Muscle of arm (tissue), 1 donor: ENCODE measurements at regions not wholly inside any gene's neighbourhood (a gene's known extent, or its start where the extent isn't known, plus 50 kb on each side); places are given as distances from the start of the nearest gene placed in this dataset.
"Not testable (repeated sequence)": the region's sequence is repeated elsewhere in the genome, so short reads cannot be mapped to it uniquely, and the experiment has no call there.

Source experiments
- DNase-seq: peaks from one replicate; pipeline ENCODE4 v3.0.0-alpha.2; 2013

DNA sequence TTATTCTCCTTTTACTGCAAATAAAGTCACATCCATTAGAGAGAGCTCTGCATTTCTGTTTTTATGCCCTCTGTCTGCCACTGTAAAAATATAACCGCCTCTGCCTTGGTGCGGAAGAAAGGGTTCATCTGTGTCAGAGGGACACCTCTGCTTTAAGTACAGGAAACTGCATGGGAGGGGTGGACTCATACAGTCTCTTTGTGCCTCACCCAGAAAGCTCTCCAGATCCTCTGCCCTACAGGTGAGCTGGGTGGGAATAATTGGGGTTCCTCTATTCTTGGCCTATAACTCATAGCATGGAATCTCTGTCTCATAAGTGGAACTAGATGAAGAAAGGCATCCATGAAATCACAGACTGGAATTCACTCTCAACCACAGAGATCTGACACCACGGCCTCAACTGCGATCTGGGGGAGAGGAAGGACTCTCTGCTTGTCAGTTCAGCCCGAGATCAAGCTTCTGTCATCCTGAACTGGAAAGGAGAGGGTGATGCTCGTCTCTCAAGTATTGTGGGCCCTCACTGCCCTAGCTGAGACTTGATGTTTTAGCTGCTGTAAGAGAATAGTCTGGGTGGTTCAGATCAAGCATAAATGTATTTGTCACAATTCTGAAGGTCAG is 702.3 kb downstream of the TMEM121 start:
- no peak for DNase-seq

DNA sequence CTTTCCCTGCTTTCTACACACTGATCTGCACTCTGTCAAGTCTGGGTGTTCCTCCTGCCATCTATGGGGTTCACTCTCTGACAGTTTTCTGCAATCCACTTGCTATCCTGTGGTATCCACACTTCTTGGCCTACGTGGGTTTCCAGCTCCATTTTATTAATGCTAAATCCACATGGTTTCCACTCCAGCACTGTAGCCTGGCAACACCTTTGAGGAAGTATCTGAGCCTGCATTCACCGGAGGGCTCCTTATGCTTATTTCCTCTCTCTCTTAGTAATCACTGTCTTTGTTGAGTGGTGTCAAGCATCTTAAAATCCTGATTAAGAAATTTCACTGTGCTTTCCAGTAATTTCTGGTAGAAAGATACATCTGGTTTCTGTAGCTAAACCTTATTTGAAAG is 703.7 kb downstream of the TMEM121 start:
- no peak for DNase-seq

DNA sequence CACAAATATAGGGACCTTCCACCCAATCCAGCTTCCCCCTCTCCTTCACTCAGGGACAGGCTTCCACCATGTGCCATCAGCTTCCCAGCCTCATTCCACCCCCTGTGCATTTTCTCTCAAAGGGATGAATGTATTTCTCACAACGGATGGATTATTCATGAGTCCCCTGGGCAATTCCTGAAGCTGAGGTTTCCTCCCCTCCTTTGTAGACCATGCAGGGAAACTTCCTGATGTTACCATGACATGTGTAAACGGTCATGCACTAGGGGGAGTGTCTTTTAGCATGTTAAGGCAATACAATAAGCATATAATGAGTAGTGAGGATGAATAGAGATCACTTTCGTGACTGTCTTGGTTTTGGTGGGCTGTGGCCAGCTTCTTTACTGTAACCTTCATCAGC is 706.8 kb downstream of the TMEM121 start:
- DNase-seq = not testable (repeated sequence)

DNA sequence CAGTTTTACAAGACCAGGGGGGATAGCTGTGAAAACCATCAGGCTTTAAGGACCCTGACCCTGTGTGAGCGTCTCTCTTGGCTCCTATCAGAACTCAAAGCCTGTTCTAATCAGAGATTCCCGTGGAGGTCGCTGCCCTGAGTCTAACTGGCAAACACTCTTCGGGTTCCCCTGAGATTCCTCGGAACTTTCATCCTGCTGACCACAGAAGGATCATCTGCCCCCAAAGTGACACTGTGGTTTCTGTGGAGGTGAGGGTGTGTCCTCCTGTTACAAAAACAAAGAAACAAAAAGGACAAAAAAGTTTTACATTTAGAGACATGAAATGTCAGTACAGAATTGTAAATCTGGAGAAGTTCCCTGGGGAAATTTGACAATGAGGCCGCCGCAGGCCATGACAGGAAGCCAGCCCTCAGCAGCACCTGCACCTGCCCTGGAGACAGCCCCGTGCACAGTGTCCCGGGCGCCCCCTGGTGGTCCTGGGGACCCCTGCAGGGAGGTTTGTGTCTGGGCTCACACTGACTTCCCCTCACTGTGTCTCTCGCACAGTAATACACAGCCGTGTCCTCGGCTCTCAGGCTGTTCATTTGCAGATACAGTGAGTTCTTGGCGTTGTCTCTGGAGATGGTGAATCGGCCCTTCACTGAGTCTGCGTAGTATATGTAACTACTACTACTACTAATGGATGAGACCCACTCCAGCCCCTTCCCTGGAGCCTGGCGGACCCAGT is 708.3 kb downstream of the TMEM121 start:
- not testable (repeated sequence) for DNase-seq

DNA sequence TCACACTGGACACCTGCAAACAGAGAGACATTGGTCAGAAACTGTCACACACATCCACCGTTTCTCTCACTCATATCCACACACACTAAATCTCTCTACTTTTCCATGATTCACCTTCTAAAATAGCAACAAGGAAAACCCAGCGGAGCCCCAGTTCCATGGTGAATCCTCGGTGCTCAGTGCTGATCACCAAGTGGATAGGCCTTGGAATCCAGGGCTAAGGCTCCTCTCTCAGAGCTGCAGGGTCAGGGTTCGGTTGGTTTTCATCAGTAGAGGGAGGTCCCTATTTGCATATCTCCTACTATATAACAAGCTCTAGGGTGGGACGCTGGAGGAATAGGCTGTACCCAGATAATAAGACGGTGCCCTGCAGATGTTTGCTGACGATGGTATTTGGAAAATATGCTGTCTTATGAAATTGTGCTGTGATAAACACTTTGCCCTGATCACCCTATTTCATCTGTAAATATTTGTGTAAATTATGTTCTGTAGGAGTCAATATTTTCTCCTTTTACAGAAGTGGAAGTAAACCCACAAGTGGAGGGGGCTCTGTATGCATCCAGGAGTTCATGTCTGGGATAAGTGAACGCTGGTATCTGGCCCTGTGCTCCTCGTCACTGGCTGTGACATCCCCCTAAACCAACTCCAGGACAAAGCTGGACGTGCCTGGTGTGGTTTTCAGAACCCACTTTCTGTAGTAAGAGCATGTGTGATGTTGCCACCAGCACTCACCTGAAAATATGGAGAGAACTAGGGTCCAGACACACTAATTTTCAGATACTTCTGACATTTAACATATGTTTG is 709.2 kb downstream of the TMEM121 start:
- no peak for DNase-seq

DNA sequence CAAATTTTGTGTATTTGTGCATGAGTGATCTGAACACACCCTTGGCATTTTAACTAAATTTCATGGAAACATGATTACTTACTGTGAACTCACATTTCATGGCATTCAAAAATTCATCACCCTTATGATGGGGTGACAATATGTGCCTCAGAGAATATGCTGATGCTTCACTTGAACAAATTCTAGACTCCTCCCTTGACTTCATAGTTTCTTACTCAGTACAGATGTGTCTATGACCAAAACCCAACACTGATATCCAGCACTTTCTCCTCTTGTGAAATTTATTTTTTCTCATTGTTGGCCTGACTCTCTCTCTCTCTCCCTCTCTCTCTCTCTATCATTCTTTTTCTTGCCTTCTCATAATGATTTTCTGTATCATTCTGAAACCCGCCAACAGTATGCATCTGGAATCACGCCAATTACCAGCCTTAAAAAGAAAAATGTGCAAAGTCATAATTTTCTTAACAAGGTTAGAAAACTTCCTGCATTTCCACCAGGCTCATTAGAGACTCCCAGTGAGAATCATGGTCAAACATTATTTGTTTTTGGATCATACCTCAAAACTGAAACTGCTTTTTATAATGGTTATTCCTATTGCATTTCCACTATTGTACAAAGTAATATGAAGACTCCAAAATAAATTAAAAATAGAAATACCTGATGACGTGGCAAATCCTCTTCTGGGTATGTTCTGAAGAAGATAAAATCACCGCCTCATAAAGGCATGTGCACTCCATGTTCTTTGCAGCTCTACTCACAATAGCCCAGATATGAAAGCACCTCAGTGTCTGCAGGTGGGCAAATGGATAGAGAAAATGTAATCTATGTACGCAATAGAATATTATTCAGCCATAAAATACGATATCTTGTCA is 722.2 kb downstream of the TMEM121 start:
- DNase-seq = no peak

DNA sequence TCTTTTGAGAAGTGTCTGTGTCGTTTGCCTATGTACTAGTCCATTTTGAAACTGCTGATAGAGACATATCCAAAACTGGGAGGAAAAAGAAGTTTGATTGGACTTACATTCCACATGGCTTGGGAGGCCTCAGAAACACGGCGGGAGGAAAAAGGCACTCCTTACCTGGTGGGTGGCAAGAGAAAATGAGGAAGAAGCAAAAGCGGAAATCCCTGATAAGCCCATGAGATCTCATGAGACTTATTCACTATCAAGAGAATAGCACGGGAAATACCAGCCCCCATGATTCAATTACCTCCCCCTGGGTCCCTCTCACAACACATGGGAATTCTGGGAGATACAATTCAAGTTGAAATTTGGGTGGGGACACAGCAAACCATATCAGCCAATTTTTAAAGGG is 727.6 kb downstream of the TMEM121 start:
- not testable (repeated sequence) for DNase-seq

DNA sequence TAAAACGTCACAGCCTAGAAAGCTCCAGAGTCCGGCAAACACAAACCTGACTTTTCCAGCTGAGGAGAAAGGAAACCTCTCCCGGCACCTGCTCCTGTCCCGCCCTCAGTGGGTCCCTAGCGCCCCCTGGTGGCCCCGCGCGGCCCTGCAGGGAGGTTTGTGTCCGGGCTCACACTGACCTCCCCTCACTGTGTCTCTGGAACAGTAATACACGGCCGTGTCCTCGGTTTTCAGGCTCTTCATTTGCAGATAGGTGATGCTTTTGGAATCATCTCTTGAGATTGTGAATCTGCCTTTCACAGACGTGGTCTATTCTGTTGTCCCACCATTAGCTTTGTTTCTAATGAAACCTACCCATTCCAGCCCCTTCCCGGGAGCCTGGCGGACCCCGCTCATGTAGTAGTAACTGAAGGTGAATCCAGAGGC is 731.2 kb downstream of the TMEM121 start:
- DNase-seq = not testable (repeated sequence)

DNA sequence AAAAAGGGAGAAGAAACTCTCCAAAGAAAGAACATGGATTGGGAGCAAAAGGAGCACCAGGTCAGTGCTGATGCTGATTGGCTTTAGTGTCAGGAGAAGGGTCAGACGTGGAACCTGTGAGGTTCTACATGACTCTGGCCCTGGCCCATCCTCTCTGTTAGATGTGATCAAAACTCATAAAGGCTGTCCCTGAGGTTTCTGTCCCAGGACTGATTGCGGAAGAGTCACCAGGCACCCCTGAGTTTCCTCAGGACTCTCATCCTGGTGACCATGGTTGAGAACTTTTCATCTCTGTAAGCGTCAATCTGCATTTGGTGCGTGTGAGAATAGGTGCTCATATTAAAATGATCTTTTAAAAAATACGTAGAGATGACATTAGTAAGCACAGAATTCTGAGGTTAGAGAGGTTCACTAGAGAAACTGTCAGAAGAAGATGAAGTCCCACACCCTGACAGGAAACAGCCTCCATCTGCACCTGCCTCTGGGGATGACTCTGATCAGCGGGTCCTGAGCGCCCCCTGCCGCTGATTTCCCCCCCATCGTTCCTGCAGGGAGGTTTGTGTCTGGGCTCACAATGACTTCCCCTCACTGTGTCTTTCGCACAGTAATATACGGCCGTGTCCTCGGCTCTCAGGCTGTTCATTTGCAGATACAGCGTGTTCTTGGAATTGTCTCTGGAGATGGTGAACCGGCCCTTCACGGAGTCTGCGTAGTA is 741.8 kb downstream of the TMEM121 start:
- DNase-seq = no peak

DNA sequence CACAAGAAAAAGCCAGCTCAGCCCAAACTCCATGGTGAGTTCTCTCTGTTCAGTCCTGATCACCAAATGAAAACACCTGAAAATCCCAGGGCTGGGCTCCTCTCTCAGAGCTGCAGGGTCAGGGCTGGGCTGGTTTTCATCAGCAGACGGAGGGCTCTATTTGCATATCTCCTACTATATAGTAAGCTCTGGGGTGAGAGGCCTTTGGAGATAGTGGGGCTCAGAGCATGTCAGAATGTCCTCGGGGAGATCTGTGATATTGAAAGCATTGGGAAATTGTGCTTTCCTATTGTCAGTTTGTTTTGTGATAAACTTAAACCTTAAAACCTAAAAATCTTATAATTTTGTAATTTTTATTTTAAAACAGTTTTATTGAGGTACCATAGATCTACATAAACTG is 742.6 kb downstream of the TMEM121 start:
- DNase-seq = no peak

DNA sequence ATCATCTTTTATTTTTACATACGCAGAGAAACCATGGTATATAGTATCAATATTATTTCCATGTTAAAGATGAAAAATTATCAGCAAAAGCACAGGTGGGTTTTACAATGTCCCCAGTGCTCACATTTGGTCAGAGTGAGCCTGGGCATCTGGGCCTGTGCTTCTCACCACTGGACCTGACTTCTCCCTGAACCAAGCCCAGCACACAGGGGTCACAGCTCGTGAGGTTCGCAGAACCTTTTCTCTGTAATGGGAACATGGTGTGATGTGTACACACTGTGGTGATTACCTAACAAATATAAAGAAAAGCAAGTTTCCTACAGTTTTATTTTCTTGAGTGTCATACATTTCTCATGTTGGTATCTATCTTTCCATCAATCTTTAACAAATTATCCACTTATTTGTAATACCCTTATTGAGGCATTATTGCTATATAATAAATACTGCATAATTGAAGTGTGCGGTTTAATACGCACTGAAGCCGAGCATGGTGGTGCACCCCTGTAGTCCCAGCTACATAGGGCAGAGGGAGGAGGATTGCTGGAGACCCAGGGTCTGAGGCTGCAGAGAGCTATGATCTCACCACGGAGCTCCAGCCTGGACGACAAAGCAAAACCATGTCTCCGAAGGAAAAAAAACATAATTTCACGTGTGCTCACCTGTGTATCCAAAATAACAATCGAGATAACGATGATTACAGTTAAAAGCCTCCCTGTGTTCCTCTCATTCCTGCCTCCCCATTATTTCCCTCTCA is 743.2 kb downstream of the TMEM121 start:
- no peak for DNase-seq

DNA sequence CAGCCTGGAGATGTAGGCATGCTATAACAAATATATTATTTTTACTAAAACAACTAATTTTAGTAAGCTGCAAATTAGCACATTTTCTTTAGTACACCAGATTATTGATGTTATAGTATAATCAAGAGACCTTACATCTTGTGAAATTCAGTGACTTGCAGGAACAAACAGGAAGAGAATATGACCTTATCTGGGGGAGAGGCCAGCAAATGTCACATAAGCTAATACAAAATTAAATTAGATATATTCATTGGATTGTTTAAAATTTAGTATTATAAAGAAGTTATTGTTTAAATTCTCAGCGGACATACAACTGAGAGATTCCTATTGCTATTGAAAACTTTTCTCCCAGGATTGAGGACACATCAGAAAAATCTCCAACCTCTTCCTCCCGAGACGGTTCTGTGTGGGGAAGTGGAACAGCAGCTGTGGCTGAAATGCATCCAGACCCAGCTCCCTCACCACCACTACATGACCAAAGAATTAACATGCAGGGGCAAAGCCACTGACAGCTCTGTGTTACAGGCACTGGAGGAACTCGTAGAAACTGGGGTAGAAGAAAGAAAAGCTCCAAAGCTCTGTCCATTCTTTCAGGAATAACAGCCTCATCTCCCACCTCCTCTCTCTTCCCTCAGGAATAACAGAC is 744.2 kb downstream of the TMEM121 start:
- DNase-seq = not testable (repeated sequence)

DNA sequence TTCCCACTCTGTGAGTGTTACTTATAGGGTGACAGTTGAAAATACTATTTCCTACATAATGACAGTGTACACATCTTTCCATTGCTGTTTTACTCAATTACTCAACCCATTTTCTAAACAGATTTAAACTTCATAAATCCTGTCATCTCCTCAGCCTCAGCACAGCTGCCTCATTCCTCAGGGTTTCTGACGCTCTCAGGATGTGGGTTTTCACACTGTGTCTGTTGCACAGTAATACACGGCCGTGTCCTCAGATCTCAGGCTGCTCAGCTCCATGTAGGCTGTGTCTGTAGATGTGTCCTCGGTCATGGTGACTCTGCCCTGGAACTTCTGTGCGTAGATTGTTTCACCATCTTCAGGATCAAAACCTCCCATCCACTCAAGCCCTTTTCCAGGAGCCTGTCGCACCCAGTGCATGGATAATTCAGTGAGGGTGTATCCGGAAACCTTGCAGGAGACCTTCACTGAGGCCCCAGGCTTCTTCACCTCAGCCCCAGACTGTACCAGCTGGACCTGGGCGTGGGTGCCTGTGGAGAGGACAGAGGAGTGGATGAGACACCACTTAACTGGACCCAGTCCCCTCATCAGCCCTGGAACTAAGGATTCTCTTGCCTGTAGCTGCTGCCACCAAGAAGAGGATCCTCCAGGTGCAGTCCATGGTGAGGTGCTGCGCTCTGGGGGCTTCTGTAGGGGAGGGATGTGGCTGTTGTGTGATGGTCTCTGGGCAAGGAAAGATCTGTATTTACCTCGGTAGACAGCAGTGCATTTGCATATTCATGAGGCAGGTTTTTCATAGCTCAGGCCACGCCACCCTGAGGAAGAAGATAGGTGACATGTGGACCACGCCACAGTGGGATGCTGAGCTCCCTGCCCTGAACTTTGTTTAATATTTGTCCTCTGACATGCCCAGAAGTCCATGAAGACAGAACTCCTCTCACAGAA is 750.2 kb downstream of the TMEM121 start:
- DNase-seq = no peak

DNA sequence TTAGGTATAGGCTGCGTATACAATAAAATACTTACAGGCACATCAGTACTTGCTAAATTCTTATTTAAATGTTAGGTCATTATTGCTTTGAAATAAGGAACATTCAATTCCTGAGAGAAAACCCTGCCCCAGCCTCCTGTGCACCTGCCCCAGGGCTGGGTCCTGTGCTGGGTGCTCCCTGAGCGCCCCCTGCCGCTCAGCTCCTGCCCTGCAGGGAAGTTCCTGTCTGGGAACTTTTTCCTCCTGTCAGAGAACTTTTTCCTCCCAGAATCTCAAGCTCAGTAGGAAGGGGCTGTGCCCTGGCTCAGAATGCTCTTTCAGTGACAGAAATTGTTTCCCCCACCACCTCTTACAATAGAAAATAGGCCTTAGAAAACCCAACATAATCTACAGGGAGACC is 751.1 kb downstream of the TMEM121 start:
- DNase-seq = no peak

DNA sequence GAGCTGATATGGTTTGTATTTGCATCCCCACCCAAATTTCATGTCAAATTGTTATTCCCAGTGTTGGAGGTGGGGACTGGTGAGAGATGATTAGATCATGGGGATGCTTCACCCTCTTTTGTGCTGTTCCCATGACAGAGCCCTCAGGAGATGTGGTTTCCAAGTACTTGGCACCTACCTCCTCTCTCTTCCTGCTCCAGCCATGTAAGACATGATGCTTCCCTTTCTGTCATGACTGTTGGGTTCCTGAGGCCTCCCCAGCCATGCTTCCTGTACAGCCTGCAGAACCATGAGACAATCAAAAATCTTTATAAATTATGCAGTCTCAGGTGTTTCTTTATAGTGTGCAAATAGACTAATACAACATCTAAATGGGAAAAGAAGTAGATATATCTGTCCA is 754.5 kb downstream of the TMEM121 start:
- DNase-seq = no peak

DNA sequence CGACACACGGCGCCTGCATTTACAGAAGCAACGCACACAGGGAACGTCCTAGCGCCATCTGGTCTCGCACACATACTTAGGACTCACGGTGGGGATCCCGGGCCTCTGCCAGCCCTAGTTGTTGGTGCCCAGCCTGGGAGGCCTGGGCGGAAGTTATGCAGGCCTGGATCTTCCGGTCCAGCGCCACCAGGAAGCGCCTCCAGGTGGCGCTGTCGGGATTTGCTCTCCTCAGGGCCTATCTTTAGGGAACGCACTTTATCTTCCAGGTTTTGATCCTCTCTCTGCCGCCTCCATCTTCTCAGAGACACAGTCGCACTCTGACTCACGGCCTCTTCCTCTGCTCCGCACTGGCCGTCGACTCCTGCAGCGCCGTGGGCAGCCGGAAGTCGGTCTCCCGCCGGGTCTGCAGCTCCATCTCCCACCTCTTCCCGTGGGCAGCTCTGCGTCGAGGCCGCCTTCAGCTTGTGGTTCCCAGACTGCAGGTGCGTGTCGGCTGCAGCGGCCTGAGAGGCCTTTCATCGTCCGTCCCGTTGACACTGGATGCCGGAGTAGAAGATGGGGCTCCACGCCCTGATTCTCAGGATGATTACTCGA is 760.4 kb downstream of the TMEM121 start:
- DNase-seq = no peak

DNA sequence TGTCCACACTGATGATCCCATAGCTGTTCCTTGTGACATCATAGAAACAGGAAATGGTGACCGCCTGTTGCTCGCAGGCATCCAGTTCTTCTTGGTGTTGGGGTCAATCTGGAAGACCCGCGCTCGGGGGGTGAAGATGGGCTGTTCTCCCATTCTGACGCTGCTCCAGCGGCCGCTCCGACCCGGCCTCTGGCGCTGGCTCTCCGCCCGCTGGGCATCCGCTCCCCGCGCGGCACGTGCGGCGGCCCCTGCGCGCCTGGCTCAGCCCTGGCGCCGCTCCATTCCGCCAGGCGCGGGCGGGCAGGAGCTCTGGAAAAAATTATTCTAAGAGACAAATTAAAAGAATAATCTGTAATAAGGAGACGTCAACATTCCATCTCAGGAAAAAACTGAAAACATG is 761.1 kb downstream of the TMEM121 start:
- no peak for DNase-seq

DNA sequence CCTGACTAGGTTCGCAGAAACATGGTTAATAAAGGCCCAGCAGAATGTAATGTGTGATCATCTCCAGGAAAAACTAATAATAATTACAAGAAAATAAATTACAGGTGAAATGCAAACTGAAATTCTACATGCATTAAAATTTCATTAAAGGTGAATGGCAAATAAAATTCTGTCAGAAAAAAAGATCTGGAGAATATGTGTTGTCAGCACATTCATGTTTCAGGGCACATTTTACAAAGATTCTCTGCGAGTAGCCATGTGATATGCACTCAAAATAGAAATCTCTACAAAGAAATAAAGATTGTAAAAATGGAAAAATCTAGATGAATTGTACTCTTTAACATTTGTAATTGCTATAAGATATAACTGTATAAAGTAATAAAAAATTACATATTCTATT is 765.2 kb downstream of the TMEM121 start:
- DNase-seq = no peak
